NCI-H345 (cell line): ENCODE measurements at regions not wholly inside any gene's neighbourhood (a gene's known extent, or its start where the extent isn't known, plus 50 kb on each side); places are given as distances from the start of the nearest gene placed in this dataset.
"Not testable (repeated sequence)": the region's sequence is repeated elsewhere in the genome, so short reads cannot be mapped to it uniquely, and the experiment has no call there.

Experiments
- DNase-seq: peaks from one replicate; lab custom pipeline; 2025; lab: John Stamatoyannopoulos, UW

- no peak for DNase-seq
Measured at GRCh38 chr4:134879019-134879418, 677.4 kb upstream of the PABPC4L start.

GRCh38 chr4:134867027-134867426, 665.4 kb upstream of the PABPC4L start:
- no peak for DNase-seq

GRCh38 chr4:134865675-134866074, 664.1 kb upstream of the PABPC4L start:
- DNase-seq: no peak

- DNase-seq: no peak
Measured at GRCh38 chr4:134862116-134862515, 660.5 kb upstream of the PABPC4L start.

- DNase-seq: no peak
Measured at GRCh38 chr4:134848681-134849080, 647.1 kb upstream of the PABPC4L start.

GRCh38 chr4:134830741-134831140, 629.2 kb upstream of the PABPC4L start:
- not testable (repeated sequence) for DNase-seq

- no peak for DNase-seq
Measured at GRCh38 chr4:134812611-134813010, 611.0 kb upstream of the PABPC4L start.

- no peak for DNase-seq
Measured at GRCh38 chr4:134807231-134807745, 605.7 kb upstream of the PABPC4L start.

- DNase-seq: no peak
Measured at GRCh38 chr4:134798573-134798972, 597.0 kb upstream of the PABPC4L start.

- no peak for DNase-seq
Measured at GRCh38 chr4:134787315-134787714, 585.7 kb upstream of the PABPC4L start.

- DNase-seq: no peak
Measured at GRCh38 chr4:134780244-134780643, 578.7 kb upstream of the PABPC4L start.

GRCh38 chr4:134777606-134778005, 576.0 kb upstream of the PABPC4L start:
- DNase-seq: peak; percentile 18

- no peak for DNase-seq
Measured at GRCh38 chr4:134773497-134774000, 572.0 kb upstream of the PABPC4L start.

- no peak for DNase-seq
Measured at GRCh38 chr4:134762053-134762452, 560.5 kb upstream of the PABPC4L start.

- DNase-seq: no peak
Measured at GRCh38 chr4:134756421-134756820, 554.8 kb upstream of the PABPC4L start.

GRCh38 chr4:134754301-134755019, 552.9 kb upstream of the PABPC4L start:
- no peak for DNase-seq

- no peak for DNase-seq
Measured at GRCh38 chr4:134753390-134753789, 551.8 kb upstream of the PABPC4L start.

GRCh38 chr4:134747108-134747805, 545.7 kb upstream of the PABPC4L start:
- DNase-seq: no peak

GRCh38 chr4:134740290-134740689, 538.7 kb upstream of the PABPC4L start:
- no peak for DNase-seq

GRCh38 chr4:134735901-134736300, 534.3 kb upstream of the PABPC4L start:
- DNase-seq: no peak

- no peak for DNase-seq
Measured at GRCh38 chr4:134727696-134728095, 526.1 kb upstream of the PABPC4L start.

- DNase-seq: no peak
Measured at GRCh38 chr4:134722306-134722705, 520.7 kb upstream of the PABPC4L start.

- no peak for DNase-seq
Measured at GRCh38 chr4:134720030-134720429, 518.4 kb upstream of the PABPC4L start.
